Astrocyte (in vitro differentiated cells and primary cell): ENCODE measurements at regions not wholly inside any gene's neighbourhood (a gene's known extent, or its start where the extent isn't known, plus 50 kb on each side); places are given as distances from the start of the nearest gene placed in this dataset.

Experiments
- DNase-seq: peaks from one replicate; pipeline ENCODE4 v3.0.0-alpha.2; 2010; ENCODE audit warnings: low read depth
- FAIRE-seq: peaks from 2 replicates; lab custom pipeline; 2011; peaks lifted over from hg19 to GRCh38; lab: Jason Lieb, UNC
- H2AFZ ChIP-seq: 2 replicates; pipeline ENCODE4 v1.6.0; 2012; ENCODE audit warnings: low read depth, low read length, inconsistent platforms
- H3K27ac ChIP-seq: 2 replicates; pipeline ENCODE4 v1.5.1; 2011; ENCODE audit warnings: low read depth, low read length, inconsistent platforms
- H3K27me3 ChIP-seq: 2 replicates; pipeline ENCODE4 v1.6.0; 2011; ENCODE audit warnings: low read length, inconsistent platforms; ENCODE audit not compliant: insufficient read depth
- H3K36me3 ChIP-seq: 2 replicates; pipeline ENCODE4 v1.5.1; 2011; ENCODE audit warnings: low read length, inconsistent platforms; ENCODE audit not compliant: insufficient read depth
- H3K4me1 ChIP-seq: 2 replicates; pipeline ENCODE4 v1.5.1; 2011; ENCODE audit warnings: low read length, inconsistent platforms; ENCODE audit not compliant: insufficient read depth
- H3K4me2 ChIP-seq: 2 replicates; pipeline ENCODE4 v1.6.0; 2012; ENCODE audit warnings: low read length, inconsistent platforms
- H3K4me3 ChIP-seq: 2 replicates; pipeline ENCODE4 v1.5.1; 2011; ENCODE audit warnings: low read depth, mild to moderate bottlenecking, low read length, inconsistent platforms; ENCODE audit not compliant: insufficient read depth
- H3K79me2 ChIP-seq: 2 replicates; pipeline ENCODE4 v1.6.0; 2012; ENCODE audit warnings: mild to moderate bottlenecking, low read length, inconsistent platforms; ENCODE audit not compliant: insufficient read depth
- H3K9ac ChIP-seq: 2 replicates; pipeline ENCODE4 v1.6.0; 2012; ENCODE audit warnings: mild to moderate bottlenecking, low read length, inconsistent platforms
- H3K9me3 ChIP-seq: 2 replicates; pipeline ENCODE4 v1.5.1; 2012; ENCODE audit warnings: low read depth, mild to moderate bottlenecking, low read length, inconsistent platforms; ENCODE audit not compliant: insufficient read depth
- H4K20me1 ChIP-seq: 2 replicates; pipeline ENCODE4 v1.6.0; 2012; ENCODE audit warnings: low read length, inconsistent platforms; ENCODE audit not compliant: insufficient read depth
- H3K27ac Mint-ChIP-seq: one replicate; pipeline ENCODE4 v1.8.0; 2021; ENCODE audit warnings: mild to moderate bottlenecking, mixed read lengths; ENCODE audit not compliant: unreplicated experiment
- H3K27me3 Mint-ChIP-seq: one replicate; pipeline ENCODE4 v1.8.0; 2021; ENCODE audit warnings: low read depth, mixed read lengths; ENCODE audit not compliant: unreplicated experiment
- H3K36me3 Mint-ChIP-seq: one replicate; pipeline ENCODE4 v1.8.0; 2021; ENCODE audit warnings: low read depth, mixed read lengths; ENCODE audit not compliant: unreplicated experiment
- H3K4me1 Mint-ChIP-seq: one replicate; pipeline ENCODE4 v1.8.0; 2021; ENCODE audit warnings: low read depth, mixed read lengths; ENCODE audit not compliant: unreplicated experiment
- H3K4me3 Mint-ChIP-seq: one replicate; pipeline ENCODE4 v1.8.0; 2021; ENCODE audit warnings: mild to moderate bottlenecking, moderate library complexity, mixed read lengths; ENCODE audit not compliant: unreplicated experiment
- H3K9me3 Mint-ChIP-seq: one replicate; pipeline ENCODE4 v1.8.0; 2021; ENCODE audit warnings: mild to moderate bottlenecking, mixed read lengths; ENCODE audit not compliant: unreplicated experiment
- CTCF ChIP-seq: IDR thresholded peaks from 2 replicates; pipeline ENCODE4 v1.5.1; 2011; ENCODE audit warnings: low read depth, mild to moderate bottlenecking, inconsistent platforms, low read length, moderate library complexity; ENCODE audit not compliant: insufficient read depth
- EZH2 ChIP-seq: IDR thresholded peaks from 2 replicates; pipeline ENCODE4 v1.6.1; 2012; ENCODE audit warnings: mild to moderate bottlenecking, low read length, inconsistent platforms; ENCODE audit not compliant: insufficient read depth

- Histone ChIP-seq H3K4me2 (peak overlapping the region; percentile 64), H3K9me3 (no peaks in the 10 kb centered on the region), H3K4me3 (no peak overlapping the region), H3K4me1 (peaks cover 13% of the 10 kb centered on the region), H4K20me1 (no peaks in the 10 kb centered on the region), H3K36me3 (no peaks in the 10 kb centered on the region), H3K9ac (peak overlapping the region; percentile 58), H3K79me2 (no peaks in the 10 kb centered on the region), H3K27ac (peak overlapping the region; percentile 93), H3K27me3 (no peaks in the 10 kb centered on the region), H2AFZ (no peak overlapping the region)
- no peak for TF ChIP-seq CTCF
- TF ChIP-seq EZH2 = no peak
- H3K4me1 Mint-ChIP-seq = peaks cover 11% of the 10 kb centered on the region
- no peaks in the 10 kb centered on the region for H3K36me3 Mint-ChIP-seq
- H3K27ac Mint-ChIP-seq = no peak overlapping the region
- peak; percentile 73 for FAIRE-seq
- no peak overlapping the region for H3K4me3 Mint-ChIP-seq
- peak; percentile 88 for DNase-seq
- no peaks in the 10 kb centered on the region for H3K9me3 Mint-ChIP-seq
- H3K27me3 Mint-ChIP-seq = no peaks in the 10 kb centered on the region
Observed at GRCh38 chr12:60148831-60149230, 553.0 kb downstream of the SLC16A7 start.

GRCh38 chr12:60152756-60153155, 556.9 kb downstream of the SLC16A7 start:
- no peaks in the 10 kb centered on the region for H3K27me3 Mint-ChIP-seq
- H3K4me1 Mint-ChIP-seq = peaks cover 10% of the 10 kb centered on the region
- Histone ChIP-seq H4K20me1 (no peaks in the 10 kb centered on the region), H3K4me1 (peaks cover 9% of the 10 kb centered on the region), H3K9ac (no peak overlapping the region), H3K27ac (no peak overlapping the region), H3K36me3 (no peaks in the 10 kb centered on the region), H2AFZ (no peak overlapping the region), H3K27me3 (no peaks in the 10 kb centered on the region), H3K4me3 (no peak overlapping the region), H3K79me2 (no peaks in the 10 kb centered on the region), H3K9me3 (no peaks in the 10 kb centered on the region), H3K4me2 (no peak overlapping the region)
- no peak overlapping the region for H3K4me3 Mint-ChIP-seq
- no peaks in the 10 kb centered on the region for H3K9me3 Mint-ChIP-seq
- no peaks in the 10 kb centered on the region for H3K36me3 Mint-ChIP-seq
- FAIRE-seq (no peak), DNase-seq (no peak)
- TF ChIP-seq EZH2 (no peak), CTCF (no peak)
- H3K27ac Mint-ChIP-seq = no peak overlapping the region

GRCh38 chr12:60159761-60160160, 563.9 kb downstream of the SLC16A7 start:
- H3K9ac ChIP-seq = no peak overlapping the region
- no peaks in the 10 kb centered on the region for H3K9me3 ChIP-seq
- H4K20me1 ChIP-seq = no peaks in the 10 kb centered on the region
- H3K4me3 Mint-ChIP-seq = no peak overlapping the region
- no peaks in the 10 kb centered on the region for H3K27me3 ChIP-seq
- no peaks in the 10 kb centered on the region for H3K79me2 ChIP-seq
- no peak overlapping the region for H2AFZ ChIP-seq
- no peak overlapping the region for H3K4me3 ChIP-seq
- DNase-seq (no peak), FAIRE-seq (no peak)
- H3K4me1 ChIP-seq = no peaks in the 10 kb centered on the region
- H3K36me3 Mint-ChIP-seq = no peaks in the 10 kb centered on the region
- H3K4me1 Mint-ChIP-seq = no peaks in the 10 kb centered on the region
- TF ChIP-seq EZH2 = no peak
- H3K27ac ChIP-seq = no peak overlapping the region
- H3K27me3 Mint-ChIP-seq = no peaks in the 10 kb centered on the region
- no peak overlapping the region for H3K4me2 ChIP-seq
- no peaks in the 10 kb centered on the region for H3K36me3 ChIP-seq
- no peaks in the 10 kb centered on the region for H3K9me3 Mint-ChIP-seq
- no peak overlapping the region for H3K27ac Mint-ChIP-seq
